GM19455 (cell line): ENCODE measurements at regions not wholly inside any gene's neighbourhood (a gene's known extent, or its start where the extent isn't known, plus 50 kb on each side); places are given as distances from the start of the nearest gene placed in this dataset.

Experiments used
- ATAC-seq: cut with Tn5 transposase; IDR thresholded peaks from one replicate; pipeline ENCODE4 v1.9.1; 2021; ENCODE audit not compliant: unreplicated experiment

GRCh38 chr15:39320886-39321285, 260.0 kb upstream of the THBS1 start:
- no peak for ATAC-seq

GRCh38 chr15:39321977-39322376, 258.9 kb upstream of the THBS1 start:
- no peak for ATAC-seq

- no peak for ATAC-seq
Observed at GRCh38 chr15:39323157-39323556, 257.7 kb upstream of the THBS1 start.

- no peak for ATAC-seq
Observed at GRCh38 chr15:39323706-39324105, 257.2 kb upstream of the THBS1 start.

GRCh38 chr15:39326306-39326975, 254.4 kb upstream of the THBS1 start:
- ATAC-seq: no peak

GRCh38 chr15:39327005-39327730, 253.7 kb upstream of the THBS1 start:
- ATAC-seq: no peak

GRCh38 chr15:39330061-39330460, 250.8 kb upstream of the THBS1 start:
- no peak for ATAC-seq

GRCh38 chr15:39331584-39331983, 249.3 kb upstream of the THBS1 start:
- ATAC-seq: no peak

GRCh38 chr15:39332846-39333245, 248.0 kb upstream of the THBS1 start:
- no peak for ATAC-seq

GRCh38 chr15:39333393-39333792, 247.5 kb upstream of the THBS1 start:
- ATAC-seq: no peak

- no peak for ATAC-seq
Observed at GRCh38 chr15:39333896-39334295, 247.0 kb upstream of the THBS1 start.

- no peak for ATAC-seq
Observed at GRCh38 chr15:39336926-39337325, 244.0 kb upstream of the THBS1 start.

- ATAC-seq: no peak
Observed at GRCh38 chr15:39338251-39338650, 242.6 kb upstream of the THBS1 start.

GRCh38 chr15:39340903-39341645, 239.8 kb upstream of the THBS1 start:
- ATAC-seq: no peak

- ATAC-seq: no peak
Observed at GRCh38 chr15:39344662-39345141, 236.2 kb upstream of the THBS1 start.

- ATAC-seq: no peak
Observed at GRCh38 chr15:39345176-39345575, 235.7 kb upstream of the THBS1 start.

GRCh38 chr15:39347453-39347852, 233.4 kb upstream of the THBS1 start:
- no peak for ATAC-seq

GRCh38 chr15:39350785-39351184, 230.1 kb upstream of the THBS1 start:
- ATAC-seq: no peak

- ATAC-seq: no peak
Observed at GRCh38 chr15:39354189-39354588, 226.7 kb upstream of the THBS1 start.

- no peak for ATAC-seq
Observed at GRCh38 chr15:39357480-39358268, 223.2 kb upstream of the THBS1 start.

GRCh38 chr15:39358441-39359041, 222.3 kb upstream of the THBS1 start:
- no peak for ATAC-seq
